Effector memory CD4-positive, alpha-beta T cell (primary cell): ENCODE measurements at regions not wholly inside any gene's neighbourhood (a gene's known extent, or its start where the extent isn't known, plus 50 kb on each side); places are given as distances from the start of the nearest gene placed in this dataset.
"Not testable (repeated sequence)": the region's sequence is repeated elsewhere in the genome, so short reads cannot be mapped to it uniquely, and the experiment has no call there.

ENCODE experiments used
- DNase-seq, 3 donors: peaks; one replicate each; pipeline ENCODE4 v3.0.0-alpha.2; 2020
- H3K27ac ChIP-seq: 2 replicates; pipeline ENCODE4 v1.7.0; 2013; ENCODE audit warnings: mild to moderate bottlenecking, low read length, moderate library complexity; ENCODE audit not compliant: insufficient read depth, poor library complexity, severe bottlenecking
- H3K27me3 ChIP-seq: replicated peaks from 2 replicates; pipeline ENCODE4 v1.7.0; 2013; ENCODE audit warnings: mild to moderate bottlenecking, low read length; ENCODE audit not compliant: insufficient read depth, control insufficient read depth, poor library complexity, severe bottlenecking
- H3K36me3 ChIP-seq: 2 replicates; pipeline ENCODE4 v1.7.0; 2013; ENCODE audit warnings: mild to moderate bottlenecking, low read length, moderate library complexity; ENCODE audit not compliant: control insufficient read depth, insufficient read depth
- H3K4me1 ChIP-seq: 2 replicates; pipeline ENCODE4 v1.7.0; 2013; ENCODE audit warnings: low read length, mild to moderate bottlenecking; ENCODE audit not compliant: control insufficient read depth, insufficient read depth, poor library complexity, severe bottlenecking
- H3K4me3 ChIP-seq: 2 replicates; pipeline ENCODE4 v1.7.0; 2013; ENCODE audit warnings: low read length, low read depth, mild to moderate bottlenecking; ENCODE audit not compliant: insufficient read depth, poor library complexity, severe bottlenecking
- H3K9me3 ChIP-seq: 2 replicates; pipeline ENCODE4 v1.7.0; 2013; ENCODE audit warnings: mild to moderate bottlenecking, low read length, moderate library complexity; ENCODE audit not compliant: control insufficient read depth

- H3K4me1 ChIP-seq: no peaks in the 10 kb centered on the region
- H3K36me3 ChIP-seq: no peaks in the 10 kb centered on the region
- H3K27me3 ChIP-seq: no peaks in the 10 kb centered on the region
- H3K27ac ChIP-seq: no peak overlapping the region
- no peaks in the 10 kb centered on the region for H3K9me3 ChIP-seq
- no peak for DNase-seq
- no peak overlapping the region for H3K4me3 ChIP-seq
Observed at GRCh38 chr5:18394443-18394804, 760.2 kb downstream of the TAF11L14 start.

- Histone ChIP-seq H3K4me1 (no peaks in the 10 kb centered on the region), H3K9me3 (no peaks in the 10 kb centered on the region), H3K27me3 (no peaks in the 10 kb centered on the region), H3K36me3 (no peaks in the 10 kb centered on the region), H3K27ac (no peak overlapping the region), H3K4me3 (no peak overlapping the region)
- DNase-seq: no peak
Observed at GRCh38 chr5:18395126-18396110, 761.2 kb downstream of the TAF11L14 start.

- Histone ChIP-seq H3K4me1 (no peaks in the 10 kb centered on the region), H3K4me3 (no peak overlapping the region), H3K27me3 (no peaks in the 10 kb centered on the region), H3K9me3 (no peaks in the 10 kb centered on the region), H3K27ac (no peak overlapping the region), H3K36me3 (no peaks in the 10 kb centered on the region)
- DNase-seq: no peak
Observed at GRCh38 chr5:18397371-18397770, 763.1 kb downstream of the TAF11L14 start.

GRCh38 chr5:18397891-18398290 lies 763.6 kb downstream of the TAF11L14 start:
- Histone ChIP-seq H3K9me3 (no peaks in the 10 kb centered on the region), H3K4me3 (no peak overlapping the region), H3K27ac (no peak overlapping the region), H3K27me3 (no peaks in the 10 kb centered on the region), H3K36me3 (no peaks in the 10 kb centered on the region), H3K4me1 (no peaks in the 10 kb centered on the region)
- no peak for DNase-seq

- H3K27me3 ChIP-seq, H3K4me1 ChIP-seq, H3K27ac ChIP-seq, H3K4me3 ChIP-seq, DNase-seq, H3K9me3 ChIP-seq, H3K36me3 ChIP-seq: not testable (repeated sequence)
Observed at GRCh38 chr5:18399461-18400327, 765.4 kb downstream of the TAF11L14 start.

- Histone ChIP-seq H3K4me3 (no peak overlapping the region), H3K9me3 (no peaks in the 10 kb centered on the region), H3K36me3 (no peaks in the 10 kb centered on the region), H3K27ac (no peak overlapping the region), H3K4me1 (no peaks in the 10 kb centered on the region), H3K27me3 (no peaks in the 10 kb centered on the region)
- DNase-seq: no peak
Observed at GRCh38 chr5:18403141-18403540, 768.9 kb downstream of the TAF11L14 start.

- no peaks in the 10 kb centered on the region for H3K9me3 ChIP-seq
- H3K27ac ChIP-seq: no peak overlapping the region
Observed at GRCh38 chr5:18403941-18404438, 769.7 kb downstream of the TAF11L14 start.

GRCh38 chr5:18420711-18421110 lies 786.5 kb downstream of the TAF11L14 start:
- no peaks in the 10 kb centered on the region for H3K4me1 ChIP-seq
- H3K36me3 ChIP-seq: no peaks in the 10 kb centered on the region
- DNase-seq: no peak
- H3K27me3 ChIP-seq: no peaks in the 10 kb centered on the region
- H3K4me3 ChIP-seq: no peak overlapping the region
- H3K9me3 ChIP-seq: no peaks in the 10 kb centered on the region
- no peak overlapping the region for H3K27ac ChIP-seq

More at GRCh38 chr5:18403941-18404438, 769.7 kb downstream of the TAF11L14 start:
- no peaks in the 10 kb centered on the region for H3K36me3 ChIP-seq
- no peak overlapping the region for H3K4me3 ChIP-seq
- no peak for DNase-seq
- H3K27me3 ChIP-seq: no peaks in the 10 kb centered on the region
- H3K4me1 ChIP-seq: no peaks in the 10 kb centered on the region

- H3K36me3 ChIP-seq: no peaks in the 10 kb centered on the region
- H3K4me3 ChIP-seq: no peak overlapping the region
- no peaks in the 10 kb centered on the region for H3K27me3 ChIP-seq
- no peak overlapping the region for H3K27ac ChIP-seq
- no peaks in the 10 kb centered on the region for H3K9me3 ChIP-seq
- no peak for DNase-seq
- no peaks in the 10 kb centered on the region for H3K4me1 ChIP-seq
Observed at GRCh38 chr5:18433336-18433735, 799.1 kb downstream of the TAF11L14 start.

- H3K4me3 ChIP-seq: no peak overlapping the region
Observed at GRCh38 chr5:18438126-18438525, 803.9 kb downstream of the TAF11L14 start.

More at GRCh38 chr5:18438126-18438525, 803.9 kb downstream of the TAF11L14 start:
- Histone ChIP-seq H3K27me3 (no peaks in the 10 kb centered on the region), H3K27ac (no peak overlapping the region), H3K4me1 (no peaks in the 10 kb centered on the region), H3K9me3 (no peaks in the 10 kb centered on the region), H3K36me3 (no peaks in the 10 kb centered on the region)
- no peak for DNase-seq
